IPS DF 19.7 (cell line): ENCODE measurements at regions not wholly inside any gene's neighbourhood (a gene's known extent, or its start where the extent isn't known, plus 50 kb on each side); places are given as distances from the start of the nearest gene placed in this dataset.
"Not testable (repeated sequence)": the region's sequence is repeated elsewhere in the genome, so short reads cannot be mapped to it uniquely, and the experiment has no call there.

Experiments used
- DNase-seq: peaks from one replicate; pipeline ENCODE4 v3.0.0-alpha.2; 2013; ENCODE audit warnings: low read depth, low spot score

DNA sequence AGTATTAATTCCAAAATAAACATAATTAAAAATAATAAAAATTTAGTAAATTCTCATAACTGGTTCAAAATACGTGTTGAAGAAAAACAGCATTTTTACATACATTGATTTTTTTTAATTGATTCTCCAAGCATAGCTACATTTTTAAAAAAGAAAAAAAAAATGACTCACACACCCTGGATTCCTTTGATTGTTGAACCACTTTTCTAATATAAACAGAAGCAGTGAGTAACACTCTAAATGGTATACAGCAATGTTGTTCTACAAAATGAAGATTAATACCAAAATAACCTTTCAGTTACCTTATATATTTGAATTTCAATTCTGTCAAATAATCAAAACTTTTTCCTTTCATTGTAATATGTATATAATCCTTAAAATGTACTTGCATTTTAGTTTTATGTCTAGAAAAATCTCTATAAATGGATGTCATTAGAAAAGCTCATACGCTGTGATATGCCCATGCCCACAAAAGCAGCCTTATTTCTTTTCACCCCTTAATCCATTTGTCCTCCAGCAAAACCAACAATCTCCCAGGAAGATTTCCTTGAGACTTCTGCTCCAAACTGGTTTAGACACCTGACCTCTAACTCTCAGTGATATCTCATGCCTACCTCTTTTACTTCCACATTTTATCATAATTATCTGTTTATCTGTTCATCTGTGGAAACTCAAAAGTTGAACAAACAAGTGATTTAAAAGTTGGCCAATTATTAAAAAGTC lies 246.4 kb upstream of the NR5A2 start:
- no peak for DNase-seq

DNA sequence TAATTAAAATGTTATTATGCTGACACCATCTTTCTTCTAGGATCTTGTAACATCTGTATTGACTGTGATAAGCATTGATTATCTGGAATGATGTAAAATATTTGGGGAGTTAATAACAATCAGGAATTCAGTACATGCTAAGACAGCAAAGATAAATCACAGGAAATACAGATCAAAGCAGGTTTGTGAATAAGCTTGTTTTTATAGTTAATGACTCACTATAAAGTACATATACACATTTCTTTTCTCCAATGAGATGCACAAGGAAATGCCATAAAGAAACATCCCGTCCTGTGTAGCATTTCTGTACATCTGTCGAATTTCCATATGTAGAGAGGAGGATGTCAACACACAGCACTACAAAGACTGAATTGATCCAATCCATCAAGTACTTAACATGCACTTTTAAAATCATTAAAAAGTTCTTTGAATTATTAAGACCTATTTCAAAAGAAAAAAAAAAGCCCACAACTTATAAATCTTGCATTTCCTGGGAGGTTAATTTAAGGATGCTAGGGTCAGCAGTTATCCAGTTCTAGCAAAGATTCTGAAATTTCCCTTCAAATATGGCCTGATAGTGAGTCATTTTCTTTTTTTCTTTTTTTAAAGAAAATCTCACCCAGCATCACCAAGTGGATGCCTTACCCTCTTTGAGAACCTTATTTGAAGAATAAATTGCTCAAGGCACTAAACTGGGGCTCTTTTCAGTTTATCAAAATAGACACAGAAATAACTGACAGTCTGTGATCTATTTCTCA lies 243.2 kb upstream of the NR5A2 start:
- no peak for DNase-seq

GRCh38 chr1:199786695-199787094 lies 240.8 kb upstream of the NR5A2 start:
- DNase-seq: no peak

GRCh38 chr1:199789141-199789540 lies 238.4 kb upstream of the NR5A2 start:
- no peak for DNase-seq

DNA sequence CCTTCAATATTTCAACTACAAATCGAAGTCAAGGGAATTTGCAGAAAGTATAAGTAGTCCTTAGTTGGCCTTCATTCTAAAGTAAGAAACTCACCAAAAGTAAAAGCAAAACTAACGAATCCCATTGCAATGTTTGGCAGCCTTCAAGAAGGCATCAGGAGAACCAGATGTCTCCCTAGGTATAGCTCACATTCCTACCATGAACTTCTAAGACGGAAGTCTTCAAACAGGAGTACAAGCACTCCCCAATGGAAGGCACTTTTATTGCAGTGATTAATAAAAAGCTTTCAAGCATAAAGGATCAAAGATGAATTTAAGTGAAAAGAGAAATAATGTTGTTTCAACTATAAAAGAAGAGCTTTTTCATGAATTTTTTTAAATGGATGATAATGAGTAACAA lies 236.0 kb upstream of the NR5A2 start:
- DNase-seq: no peak

GRCh38 chr1:199792874-199793273 lies 234.6 kb upstream of the NR5A2 start:
- DNase-seq: no peak

GRCh38 chr1:199794105-199794863 lies 233.2 kb upstream of the NR5A2 start:
- DNase-seq: no peak

GRCh38 chr1:199799116-199799515 lies 228.4 kb upstream of the NR5A2 start:
- peak; percentile 3 for DNase-seq

DNA sequence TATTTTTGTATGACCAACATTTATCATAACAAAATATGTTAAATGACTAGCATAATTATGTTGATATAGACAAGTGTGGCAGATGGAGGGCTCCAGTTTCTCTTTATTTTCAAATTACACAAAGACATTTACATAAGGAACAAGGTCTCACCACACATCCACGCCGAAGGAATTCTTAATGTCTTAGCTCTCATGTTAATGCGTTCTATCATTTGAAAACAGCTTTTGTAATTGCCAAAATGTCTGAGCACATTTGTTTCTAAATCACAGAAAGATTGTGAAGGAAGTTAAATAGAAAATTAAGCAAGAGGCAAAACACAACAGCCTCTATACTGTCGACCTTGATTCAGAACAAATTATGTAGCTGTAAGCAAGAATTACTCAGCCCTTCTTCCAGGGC lies 223.0 kb upstream of the NR5A2 start:
- DNase-seq: no peak

- DNase-seq: no peak
These were observed 219.2 kb upstream of the NR5A2 start for GRCh38 chr1:199808110-199808870.

DNA sequence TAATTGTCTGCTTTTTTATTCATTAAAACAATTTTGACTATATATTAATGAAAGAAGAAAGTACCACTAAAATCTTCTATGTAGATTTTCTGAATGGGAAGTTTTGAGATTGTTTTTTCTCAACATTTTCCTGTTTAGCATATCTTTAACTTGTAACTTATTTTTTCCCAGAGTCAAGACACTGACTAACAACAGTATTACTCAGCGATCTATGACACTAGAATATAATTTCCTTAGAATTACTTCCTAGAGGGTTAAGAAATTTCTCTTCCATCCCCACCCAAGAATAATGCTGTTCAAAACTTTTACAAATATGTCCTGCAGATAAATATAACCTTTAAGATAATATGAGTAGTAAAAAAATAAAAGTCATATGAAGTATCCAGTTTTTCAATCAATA lies 218.2 kb upstream of the NR5A2 start:
- DNase-seq: no peak

DNA sequence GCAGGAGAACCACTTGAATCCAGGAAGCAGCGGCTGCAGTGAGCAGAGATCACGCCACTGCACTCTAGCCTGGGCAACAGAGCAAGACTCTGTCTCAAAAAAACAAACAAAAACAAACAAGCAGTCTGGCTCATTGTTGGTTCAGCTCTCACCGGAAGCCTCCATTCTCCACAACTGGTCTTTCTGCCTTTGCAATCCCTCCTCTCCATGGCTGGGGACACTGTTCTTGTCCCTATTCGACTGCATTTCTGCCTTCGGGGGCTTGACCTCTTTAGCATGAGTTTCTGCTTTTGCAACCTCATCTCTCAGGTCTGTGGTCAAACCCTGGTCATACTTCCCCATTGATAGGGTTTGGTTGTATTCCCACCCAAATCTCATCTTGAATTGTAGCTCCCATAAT lies 216.3 kb upstream of the NR5A2 start:
- DNase-seq: no peak

- DNase-seq: no peak
These were observed 214.3 kb upstream of the NR5A2 start for GRCh38 chr1:199813198-199813597.

GRCh38 chr1:199815947-199816346 lies 211.6 kb upstream of the NR5A2 start:
- no peak for DNase-seq

GRCh38 chr1:199817266-199817665 lies 210.2 kb upstream of the NR5A2 start:
- no peak for DNase-seq

- DNase-seq: no peak
These were observed 206.3 kb upstream of the NR5A2 start for GRCh38 chr1:199821029-199821779.

DNA sequence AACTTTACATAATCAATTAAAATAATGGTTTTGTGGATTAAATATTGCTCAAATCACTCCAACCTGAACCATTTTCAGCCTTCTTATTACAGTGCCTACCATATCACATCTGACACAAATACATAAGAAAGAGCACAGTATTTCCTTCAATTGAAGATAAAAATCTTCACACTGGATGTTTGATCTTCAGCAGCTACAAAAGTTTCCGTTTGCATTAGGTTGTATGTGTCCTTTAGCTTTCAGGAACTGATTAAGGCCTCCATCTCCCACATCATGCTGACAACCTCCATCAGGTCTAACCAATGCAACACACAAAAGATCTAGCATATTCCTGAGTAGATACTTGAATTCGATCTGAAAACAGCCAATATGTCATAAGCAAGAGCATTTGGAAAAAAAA lies 195.1 kb upstream of the NR5A2 start:
- no peak for DNase-seq

- no peak for DNase-seq
These were observed 192.8 kb upstream of the NR5A2 start for GRCh38 chr1:199834711-199835110.

DNA sequence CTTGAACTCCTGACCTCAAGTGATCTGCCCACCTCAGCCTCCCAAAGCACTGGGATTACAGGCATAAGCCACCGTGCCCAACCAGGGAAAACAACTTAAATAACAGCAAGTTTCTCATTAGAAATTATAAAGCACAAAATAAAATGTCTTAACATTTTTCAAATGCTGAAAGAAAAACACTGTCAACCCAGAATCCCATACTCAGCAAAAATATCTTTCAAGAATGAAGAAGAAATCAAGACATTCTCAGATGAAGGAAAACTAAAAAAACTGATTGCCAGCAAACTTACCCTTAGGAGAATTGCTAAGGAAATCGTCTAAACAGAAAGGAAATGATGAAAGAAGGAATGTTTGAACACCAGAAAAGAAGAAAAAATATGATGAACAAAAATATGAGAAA lies 191.1 kb upstream of the NR5A2 start:
- DNase-seq: no peak

- DNase-seq: no peak
These were observed 190.2 kb upstream of the NR5A2 start for GRCh38 chr1:199837321-199837720.

DNA sequence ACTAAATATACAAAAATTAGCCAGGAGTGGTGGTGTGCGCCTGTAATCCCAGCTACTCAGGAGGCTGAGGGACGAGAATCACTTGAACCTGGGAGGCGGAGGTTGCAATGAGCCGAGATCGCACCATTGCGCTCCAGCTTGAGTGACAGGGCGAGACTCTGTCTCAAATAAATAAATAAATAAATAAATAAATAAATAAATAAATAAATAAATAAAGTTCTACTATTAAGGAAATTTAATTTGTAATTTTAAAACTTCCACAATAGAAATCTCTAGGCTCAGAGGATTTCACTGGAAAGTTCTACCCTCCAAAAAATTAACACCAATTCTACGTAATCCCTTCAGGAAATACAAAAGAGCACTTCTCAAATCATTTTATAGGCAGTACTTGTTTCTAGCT lies 187.9 kb upstream of the NR5A2 start:
- DNase-seq: not testable (repeated sequence)
